NCI-H82 treated with DMSO at 0.1 percent for 48 hours (cell line): ENCODE measurements at regions not wholly inside any gene's neighbourhood (a gene's known extent, or its start where the extent isn't known, plus 50 kb on each side); places are given as distances from the start of the nearest gene placed in this dataset.
"Not testable (repeated sequence)": the region's sequence is repeated elsewhere in the genome, so short reads cannot be mapped to it uniquely, and the experiment has no call there.

Experiments
- DNase-seq: peaks from one replicate; lab custom pipeline; 2025; ENCODE audit not compliant: unreplicated experiment; lab: John Stamatoyannopoulos, UW

- DNase-seq, result no peak
These were observed 458.6 kb upstream of the ATXN8OS start for GRCh38 chr13:69649063-69649392.

- DNase-seq, result no peak
These were observed 459.1 kb upstream of the ATXN8OS start for GRCh38 chr13:69648340-69649062.

- DNase-seq, result no peak
These were observed 463.2 kb upstream of the ATXN8OS start for GRCh38 chr13:69644447-69644846.

- peak; percentile 34 for DNase-seq
These were observed 465.9 kb upstream of the ATXN8OS start for GRCh38 chr13:69641773-69642172.

GRCh38 chr13:69633044-69633443 is 474.6 kb upstream of the ATXN8OS start:
- no peak for DNase-seq

GRCh38 chr13:69623973-69624372 is 483.7 kb upstream of the ATXN8OS start:
- no peak for DNase-seq

- DNase-seq, result peak; percentile 41
These were observed 488.0 kb upstream of the ATXN8OS start for GRCh38 chr13:69619651-69620050.

- DNase-seq, result no peak
These were observed 488.8 kb upstream of the ATXN8OS start for GRCh38 chr13:69618838-69619237.

- DNase-seq, result no peak
These were observed 489.2 kb upstream of the ATXN8OS start for GRCh38 chr13:69618393-69618792.

GRCh38 chr13:69617587-69617986 is 490.0 kb upstream of the ATXN8OS start:
- peak; percentile 69 for DNase-seq

GRCh38 chr13:69616396-69616795 is 491.2 kb upstream of the ATXN8OS start:
- no peak for DNase-seq

GRCh38 chr13:69615055-69615454 is 492.6 kb upstream of the ATXN8OS start:
- DNase-seq, result not testable (repeated sequence)

GRCh38 chr13:69604698-69605097 is 502.9 kb upstream of the ATXN8OS start:
- DNase-seq, result no peak

GRCh38 chr13:69603144-69603853 is 504.3 kb upstream of the ATXN8OS start:
- no peak for DNase-seq

- no peak for DNase-seq
These were observed 506.0 kb upstream of the ATXN8OS start for GRCh38 chr13:69601661-69602060.

GRCh38 chr13:69600811-69601210 is 506.8 kb upstream of the ATXN8OS start:
- no peak for DNase-seq

- no peak for DNase-seq
These were observed 510.5 kb upstream of the ATXN8OS start for GRCh38 chr13:69597088-69597487.

- no peak for DNase-seq
These were observed 512.4 kb upstream of the ATXN8OS start for GRCh38 chr13:69595181-69595580.

- DNase-seq, result no peak
These were observed 516.2 kb upstream of the ATXN8OS start for GRCh38 chr13:69591437-69591836.

GRCh38 chr13:69589531-69590235 is 517.9 kb upstream of the ATXN8OS start:
- DNase-seq, result no peak

- DNase-seq, result no peak
These were observed 522.0 kb upstream of the ATXN8OS start for GRCh38 chr13:69585656-69586055.

- DNase-seq, result no peak
These were observed 527.4 kb upstream of the ATXN8OS start for GRCh38 chr13:69580255-69580654.
